H9 (cell line): ENCODE measurements at regions not wholly inside any gene's neighbourhood (a gene's known extent, or its start where the extent isn't known, plus 50 kb on each side); places are given as distances from the start of the nearest gene placed in this dataset.

Source experiments
- DNase-seq: peaks from one replicate; pipeline ENCODE4 v3.0.0-alpha.2; 2017
- H2AFZ ChIP-seq: one replicate; pipeline ENCODE4 v1.6.1; 2013; ENCODE audit warnings: mild to moderate bottlenecking, low read length, control low read depth, moderate library complexity
- H2AK5ac ChIP-seq: 2 replicates; pipeline ENCODE4 v1.6.1; 2013; ENCODE audit warnings: low read length, control low read depth, mixed read lengths; ENCODE audit not compliant: insufficient read length
- H2BK120ac ChIP-seq: one replicate; pipeline ENCODE4 v1.6.1; 2013; ENCODE audit warnings: low read depth, mild to moderate bottlenecking, low read length, control low read depth, inconsistent platforms; ENCODE audit not compliant: poor library complexity, severe bottlenecking
- H2BK12ac ChIP-seq: 2 replicates; pipeline ENCODE4 v1.6.1; 2013; ENCODE audit warnings: low read length, control low read depth, mixed read lengths, low read depth; ENCODE audit not compliant: insufficient read length
- H2BK15ac ChIP-seq: 2 replicates; pipeline ENCODE4 v1.6.1; 2013; ENCODE audit warnings: low read depth, low read length, control low read depth
- H2BK20ac ChIP-seq: one replicate; pipeline ENCODE4 v1.6.1; 2013; ENCODE audit warnings: low read depth, mild to moderate bottlenecking, low read length, control low read depth, inconsistent platforms; ENCODE audit not compliant: poor library complexity, severe bottlenecking
- H2BK5ac ChIP-seq: 2 replicates; pipeline ENCODE4 v1.6.1; 2013; ENCODE audit warnings: low read length, control low read depth, mixed read lengths; ENCODE audit not compliant: insufficient read length
- H3K14ac ChIP-seq: 2 replicates; pipeline ENCODE4 v1.6.1; 2013; ENCODE audit warnings: low read length, control low read depth; ENCODE audit not compliant: insufficient read depth
- H3K18ac ChIP-seq: 2 replicates; pipeline ENCODE4 v1.6.1; 2013; ENCODE audit warnings: low read depth, mild to moderate bottlenecking, mixed read lengths, low read length, control low read depth; ENCODE audit not compliant: insufficient read length
- H3K23ac ChIP-seq: 2 replicates; pipeline ENCODE4 v1.6.1; 2013; ENCODE audit warnings: low read length, control low read depth, mixed read lengths, low read depth; ENCODE audit not compliant: insufficient read length
- H3K23me2 ChIP-seq: 2 replicates; pipeline ENCODE4 v1.6.1; 2013; ENCODE audit warnings: low read depth, mild to moderate bottlenecking, mixed read lengths, low read length, control low read depth; ENCODE audit not compliant: insufficient read length, poor library complexity, severe bottlenecking
- H3K27ac ChIP-seq: 2 replicates; pipeline ENCODE4 v1.5.1; 2013; ENCODE audit warnings: low read length, control low read depth, mixed read lengths, low read depth; ENCODE audit not compliant: insufficient read length
- H3K27me3 ChIP-seq: 2 replicates; pipeline ENCODE4 v1.6.1; 2013; ENCODE audit warnings: low read length, control low read depth, inconsistent platforms; ENCODE audit not compliant: insufficient read depth
- H3K4ac ChIP-seq: 2 replicates; pipeline ENCODE4 v1.6.1; 2013; ENCODE audit warnings: low read depth, mild to moderate bottlenecking, control low read depth, inconsistent platforms, low read length, moderate library complexity
- H3K4me1 ChIP-seq: 2 replicates; pipeline ENCODE4 v1.6.1; 2013; ENCODE audit warnings: low read length, control low read depth, inconsistent platforms; ENCODE audit not compliant: insufficient read depth
- H3K4me2 ChIP-seq: 2 replicates; pipeline ENCODE4 v1.6.1; 2013; ENCODE audit warnings: low read length, control low read depth, mixed read lengths; ENCODE audit not compliant: insufficient read length, insufficient read depth
- H3K56ac ChIP-seq: 2 replicates; pipeline ENCODE4 v1.6.1; 2013; ENCODE audit warnings: low read depth, mild to moderate bottlenecking, mixed read lengths, low read length, control low read depth; ENCODE audit not compliant: insufficient read length
- H3K79me1 ChIP-seq: 2 replicates; pipeline ENCODE4 v1.6.1; 2013; ENCODE audit warnings: low read depth, mild to moderate bottlenecking, moderate library complexity, low read length, control low read depth, inconsistent platforms; ENCODE audit not compliant: insufficient read depth, poor library complexity, severe bottlenecking
- H3K79me2 ChIP-seq: 2 replicates; pipeline ENCODE4 v1.6.1; 2013; ENCODE audit warnings: low read length, control low read depth, inconsistent platforms; ENCODE audit not compliant: insufficient read depth
- H3K9ac ChIP-seq: 2 replicates; pipeline ENCODE4 v1.6.1; 2013; ENCODE audit warnings: low read length, control low read depth, mixed read lengths; ENCODE audit not compliant: insufficient read length; ENCODE audit errors: extremely low read depth
- H3K9me3 ChIP-seq: one replicate; pipeline ENCODE4 v1.6.1; 2013; ENCODE audit warnings: low read depth, low read length, inconsistent platforms; ENCODE audit not compliant: control insufficient read depth
- H3T11ph ChIP-seq: one replicate; pipeline ENCODE4 v1.6.1; 2013; ENCODE audit warnings: mild to moderate bottlenecking, low read length, control low read depth, inconsistent platforms
- H4K20me1 ChIP-seq: one replicate; pipeline ENCODE4 v1.6.1; 2013; ENCODE audit not compliant: control insufficient read depth, insufficient read length, insufficient read depth
- H4K5ac ChIP-seq: 2 replicates; pipeline ENCODE4 v1.6.1; 2013; ENCODE audit warnings: low read depth, mild to moderate bottlenecking, mixed read lengths, low read length, control low read depth; ENCODE audit not compliant: insufficient read length
- H4K8ac ChIP-seq: replicated peaks from 2 replicates; pipeline ENCODE4 v1.6.1; 2013; ENCODE audit warnings: low read length, control low read depth, mixed read lengths, low read depth; ENCODE audit not compliant: insufficient read length
- H4K91ac ChIP-seq: 2 replicates; pipeline ENCODE4 v1.6.1; 2013; ENCODE audit warnings: low read depth, mild to moderate bottlenecking, moderate library complexity, mixed read lengths, low read length, control low read depth; ENCODE audit not compliant: insufficient read length
- H3K27ac Mint-ChIP-seq, 3 experiments: 2 replicates in 2 of 3; 3 replicates in 1 of 3; pipeline ENCODE4 v1.8.0; 2020 to 2021; ENCODE audit warnings: mixed read lengths in 3 of 3, mild to moderate bottlenecking in 1 of 3, moderate library complexity in 1 of 3
- H3K27me3 Mint-ChIP-seq: 2 replicates; pipeline ENCODE4 v1.8.0; 2021; ENCODE audit warnings: low read depth, mild to moderate bottlenecking, moderate library complexity, mixed read lengths
- H3K36me3 Mint-ChIP-seq, 3 experiments: 2 replicates in 2 of 3; 3 replicates in 1 of 3; pipeline ENCODE4 v1.8.0; 2020 to 2021; ENCODE audit warnings: low read depth in 3 of 3, mixed read lengths in 3 of 3; ENCODE audit not compliant: insufficient read depth in 1 of 3
- H3K4me1 Mint-ChIP-seq, 2 experiments: 2 replicates each; pipeline ENCODE4 v1.8.0; 2020; ENCODE audit warnings: mixed read lengths in 2 of 2
- H3K4me3 Mint-ChIP-seq, 2 experiments: 2 replicates in 1 of 2; 3 replicates in 1 of 2; pipeline ENCODE4 v1.8.0; 2020 to 2021; ENCODE audit warnings: mild to moderate bottlenecking in 2 of 2, mixed read lengths in 2 of 2, moderate library complexity in 1 of 2
- H3K9me3 Mint-ChIP-seq, 2 experiments: 2 replicates in 1 of 2; 3 replicates in 1 of 2; pipeline ENCODE4 v1.8.0; 2020; ENCODE audit warnings: mild to moderate bottlenecking in 2 of 2, mixed read lengths in 2 of 2, moderate library complexity in 1 of 2
- TF ChIP-seq, protein P1 (sequence below): fragments of 200-600 bp; sonication (generic); conservative IDR thresholded peaks from 3 replicates; pipeline ENCODE4 v1.8.0; 2021; ENCODE audit warnings: antibody characterized with exemption, mild to moderate bottlenecking

DNA sequence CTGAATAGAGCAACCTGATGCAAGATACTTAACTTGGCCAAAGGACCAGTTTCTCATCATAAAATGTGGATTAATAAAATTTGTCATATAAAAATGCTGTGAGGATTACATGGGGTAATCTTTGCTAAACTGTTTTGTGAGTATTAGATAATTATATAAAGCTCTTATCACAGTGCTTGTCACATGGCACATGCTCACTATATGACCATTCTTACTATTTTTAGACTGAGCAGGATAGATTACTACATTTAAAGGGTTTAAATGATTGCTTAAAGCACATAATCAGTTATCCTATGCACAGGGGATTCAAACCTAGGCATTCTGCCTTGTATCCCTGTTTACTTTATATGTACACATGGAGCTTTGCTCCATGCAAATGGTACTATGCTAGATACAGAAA, 82.9 kb upstream of the COL24A1 start:
- Histone ChIP-seq H3K27me3 (no peaks in the 10 kb centered on the region), H3K27ac (no peak overlapping the region), H2BK5ac (no peak overlapping the region), H3K4me2 (no peak overlapping the region), H3K79me1 (no peaks in the 10 kb centered on the region), H4K91ac (no peak overlapping the region), H3K4me1 (no peaks in the 10 kb centered on the region), H4K5ac (no peak overlapping the region), H3T11ph (no peak overlapping the region), H3K23ac (no peak overlapping the region), H3K14ac (no peak overlapping the region), H2AFZ (no peak overlapping the region), H3K9ac (no peak overlapping the region), H4K20me1 (no peaks in the 10 kb centered on the region), H3K9me3 (no peaks in the 10 kb centered on the region), H3K18ac (no peak overlapping the region), H4K8ac (no peak overlapping the region), H2BK15ac (no peak overlapping the region), H2BK120ac (no peak overlapping the region), H3K79me2 (no peaks in the 10 kb centered on the region), H2BK20ac (no peak overlapping the region), H3K56ac (no peak overlapping the region), H3K4ac (no peak overlapping the region), H3K23me2 (no peaks in the 10 kb centered on the region), H2BK12ac (no peak overlapping the region), H2AK5ac (no peak overlapping the region)
- TF ChIP-seq, protein P1, sequence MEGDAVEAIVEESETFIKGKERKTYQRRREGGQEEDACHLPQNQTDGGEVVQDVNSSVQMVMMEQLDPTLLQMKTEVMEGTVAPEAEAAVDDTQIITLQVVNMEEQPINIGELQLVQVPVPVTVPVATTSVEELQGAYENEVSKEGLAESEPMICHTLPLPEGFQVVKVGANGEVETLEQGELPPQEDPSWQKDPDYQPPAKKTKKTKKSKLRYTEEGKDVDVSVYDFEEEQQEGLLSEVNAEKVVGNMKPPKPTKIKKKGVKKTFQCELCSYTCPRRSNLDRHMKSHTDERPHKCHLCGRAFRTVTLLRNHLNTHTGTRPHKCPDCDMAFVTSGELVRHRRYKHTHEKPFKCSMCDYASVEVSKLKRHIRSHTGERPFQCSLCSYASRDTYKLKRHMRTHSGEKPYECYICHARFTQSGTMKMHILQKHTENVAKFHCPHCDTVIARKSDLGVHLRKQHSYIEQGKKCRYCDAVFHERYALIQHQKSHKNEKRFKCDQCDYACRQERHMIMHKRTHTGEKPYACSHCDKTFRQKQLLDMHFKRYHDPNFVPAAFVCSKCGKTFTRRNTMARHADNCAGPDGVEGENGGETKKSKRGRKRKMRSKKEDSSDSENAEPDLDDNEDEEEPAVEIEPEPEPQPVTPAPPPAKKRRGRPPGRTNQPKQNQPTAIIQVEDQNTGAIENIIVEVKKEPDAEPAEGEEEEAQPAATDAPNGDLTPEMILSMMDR: no peak
- H3K27me3 Mint-ChIP-seq: no peaks in the 10 kb centered on the region
- H3K9me3 Mint-ChIP-seq: peaks cover 2 to 6% of the 10 kb centered on the region in 2 experiments; a peak in 1 of 5 replicates
- H3K36me3 Mint-ChIP-seq: 0 out of 7 replicates have a peak, but pooled peaks cover 0 to 2% (median 0%) of the 10 kb centered on the region in 3 experiments
- no peak overlapping the region for H3K27ac Mint-ChIP-seq
- H3K4me1 Mint-ChIP-seq: no peaks in the 10 kb centered on the region
- DNase-seq: no peak
- H3K4me3 Mint-ChIP-seq: no peak overlapping the region
